ENCODE measurements at regions not wholly inside any gene's neighbourhood (a gene's known extent, or its start where the extent isn't known, plus 50 kb on each side); places are given as distances from the start of the nearest gene placed in this dataset.

GRCh38 chr22:44422746-44423380 is 75.2 kb downstream of the RTL6 start:
- peak in 2 of 4 donors; percentile 24 to 33 for DNase-seq
- no peak for TF ChIP-seq CTCF (IDR thresholded peaks at IDR 0.05)
- Histone ChIP-seq H3K4me3 (no peak overlapping the region), H3K27me3 (peaks cover 0 to 11% of the 10 kb centered on the region in 2 donors), H3K27ac (no peak overlapping the region), H3K9me3 (peaks cover 0 to 20% of the 10 kb centered on the region in 2 donors), H3K36me3 (no peaks in the 10 kb centered on the region), H3K4me1 (no peaks in the 10 kb centered on the region)
- intact Hi-C loops (cut with DNase I): no loop called here
- peak; percentile 41 for ATAC-seq

- DNase-seq: no peak
- no peak for ATAC-seq
- Histone ChIP-seq H3K4me3 (no peak overlapping the region), H3K9me3 (peaks cover 0 to 24% of the 10 kb centered on the region in 2 donors), H3K27me3 (peaks cover 0 to 11% of the 10 kb centered on the region in 2 donors), H3K4me1 (no peaks in the 10 kb centered on the region), H3K27ac (no peak overlapping the region), H3K36me3 (no peaks in the 10 kb centered on the region)
- TF ChIP-seq CTCF (IDR thresholded peaks at IDR 0.05): no peak
- intact Hi-C loops (cut with DNase I): no loop called here
Observed at GRCh38 chr22:44419429-44419828, 78.6 kb downstream of the RTL6 start.

- intact Hi-C loops (cut with DNase I): no loop called here
- DNase-seq (no peak), ATAC-seq (no peak)
- Histone ChIP-seq H3K27me3 (peaks cover 0 to 32% of the 10 kb centered on the region in 2 donors), H3K9me3 (peaks cover 0 to 4% of the 10 kb centered on the region in 2 donors), H3K4me1 (no peaks in the 10 kb centered on the region), H3K27ac (no peak overlapping the region), H3K36me3 (no peaks in the 10 kb centered on the region), H3K4me3 (no peak overlapping the region)
- no peak for TF ChIP-seq CTCF (IDR thresholded peaks at IDR 0.05)
Observed at GRCh38 chr22:44413211-44413610, 84.8 kb downstream of the RTL6 start.

GRCh38 chr22:44412136-44412731 is 85.8 kb downstream of the RTL6 start:
- Histone ChIP-seq H3K27me3 (peaks cover 0 to 32% of the 10 kb centered on the region in 2 donors), H3K27ac (no peak overlapping the region), H3K4me3 (no peak overlapping the region), H3K4me1 (no peaks in the 10 kb centered on the region), H3K9me3 (peaks cover 0 to 4% of the 10 kb centered on the region in 2 donors), H3K36me3 (no peaks in the 10 kb centered on the region)
- ATAC-seq: no peak
- intact Hi-C loops (cut with DNase I): no loop called here
- peak in 1 of 4 donors; percentile 68 for DNase-seq
- no peak for TF ChIP-seq CTCF (IDR thresholded peaks at IDR 0.05)

- intact Hi-C loops (cut with DNase I): no loop called here
- no peaks in the 10 kb centered on the region for H3K36me3 ChIP-seq
- peaks cover 0 to 29% of the 10 kb centered on the region in 2 donors for H3K27me3 ChIP-seq
- H3K27ac ChIP-seq: no peak overlapping the region
- H3K4me3 ChIP-seq: no peak overlapping the region
- ATAC-seq (no peak), DNase-seq (peak in 1 of 4 donors; percentile 71)
- peaks cover 0 to 4% of the 10 kb centered on the region in 2 donors for H3K9me3 ChIP-seq
- no peak for TF ChIP-seq CTCF (IDR thresholded peaks at IDR 0.05)
- H3K4me1 ChIP-seq: no peaks in the 10 kb centered on the region
Observed at GRCh38 chr22:44411226-44412135, 86.6 kb downstream of the RTL6 start.
